ENCODE measurements at regions not wholly inside any gene's neighbourhood (a gene's known extent, or its start where the extent isn't known, plus 50 kb on each side); places are given as distances from the start of the nearest gene placed in this dataset.

DNA sequence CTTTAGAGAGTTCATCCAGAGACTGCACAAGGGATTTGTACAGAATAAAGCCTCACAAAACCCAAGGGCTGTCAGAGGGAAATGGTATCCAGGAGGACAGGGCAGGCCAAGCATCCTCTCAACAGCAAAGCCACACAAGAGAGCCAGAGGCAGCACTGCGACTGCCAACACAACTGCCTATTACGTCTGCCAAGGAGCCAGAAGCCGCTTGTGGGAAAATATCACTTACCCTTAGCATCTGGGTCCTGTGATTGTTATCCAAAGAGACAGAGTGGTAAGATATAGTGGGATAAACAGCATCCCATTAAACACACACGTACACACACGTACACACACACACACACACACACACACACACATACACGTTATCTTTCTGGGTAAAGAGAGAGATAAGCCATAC lies 618.3 kb upstream of the AGTR1 start:
- no peak for TF ChIP-seq FOXM1 (IDR thresholded peaks at IDR 0.05; ENCODE audit: borderline replicate concordance, low read depth)
- no peak for TF ChIP-seq TEAD4 (IDR thresholded peaks at IDR 0.05)
- no peak for TF ChIP-seq EGR1 (IDR thresholded peaks at IDR 0.05)
- TF ChIP-seq NFIC (IDR thresholded peaks at IDR 0.05) = no peak
- no peak for TF ChIP-seq CREB1 (IDR thresholded peaks at IDR 0.05; ENCODE audit: low read depth)
- no peak for TF ChIP-seq REST (IDR thresholded peaks at IDR 0.05; ENCODE audit: low read depth)
- TF ChIP-seq, protein P1, sequence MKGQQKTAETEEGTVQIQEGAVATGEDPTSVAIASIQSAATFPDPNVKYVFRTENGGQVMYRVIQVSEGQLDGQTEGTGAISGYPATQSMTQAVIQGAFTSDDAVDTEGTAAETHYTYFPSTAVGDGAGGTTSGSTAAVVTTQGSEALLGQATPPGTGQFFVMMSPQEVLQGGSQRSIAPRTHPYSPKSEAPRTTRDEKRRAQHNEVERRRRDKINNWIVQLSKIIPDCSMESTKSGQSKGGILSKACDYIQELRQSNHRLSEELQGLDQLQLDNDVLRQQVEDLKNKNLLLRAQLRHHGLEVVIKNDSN (IDR thresholded peaks at IDR 0.05) = no peak
- no peak for TF ChIP-seq YY1 (IDR thresholded peaks at IDR 0.05; ENCODE audit: low read depth)
